Fibroblast of skin of abdomen (primary cell): ENCODE measurements at regions not wholly inside any gene's neighbourhood (a gene's known extent, or its start where the extent isn't known, plus 50 kb on each side); places are given as distances from the start of the nearest gene placed in this dataset.

Experiments
- DNase-seq: peaks from one replicate; pipeline ENCODE4 v3.0.0-alpha.2; 2013

GRCh38 chr4:126784966-126785580, 847.7 kb upstream of the INTU start:
- DNase-seq: peak; percentile 26

- DNase-seq: peak; percentile 33
These were observed 842.1 kb upstream of the INTU start for GRCh38 chr4:126790633-126791032.

- peak; percentile 72 for DNase-seq
These were observed 838.4 kb upstream of the INTU start for GRCh38 chr4:126794363-126794762.

- DNase-seq: no peak
These were observed 834.5 kb upstream of the INTU start for GRCh38 chr4:126798214-126798613.

GRCh38 chr4:126799416-126799815, 833.3 kb upstream of the INTU start:
- DNase-seq: peak; percentile 56

GRCh38 chr4:126799971-126800574, 832.7 kb upstream of the INTU start:
- peak; percentile 80 for DNase-seq

GRCh38 chr4:126800575-126801141, 832.1 kb upstream of the INTU start:
- peak; percentile 85 for DNase-seq

- DNase-seq: peak; percentile 10
These were observed 825.6 kb upstream of the INTU start for GRCh38 chr4:126807132-126807531.

- no peak for DNase-seq
These were observed 820.7 kb upstream of the INTU start for GRCh38 chr4:126812076-126812475.

- DNase-seq: no peak
These were observed 812.1 kb upstream of the INTU start for GRCh38 chr4:126820631-126821030.

GRCh38 chr4:126821152-126821551, 811.6 kb upstream of the INTU start:
- no peak for DNase-seq

GRCh38 chr4:126825083-126825482, 807.7 kb upstream of the INTU start:
- no peak for DNase-seq

- no peak for DNase-seq
These were observed 805.1 kb upstream of the INTU start for GRCh38 chr4:126827669-126828068.

GRCh38 chr4:126834854-126835253, 797.9 kb upstream of the INTU start:
- no peak for DNase-seq

- peak; percentile 63 for DNase-seq
These were observed 793.6 kb upstream of the INTU start for GRCh38 chr4:126838941-126839679.

- no peak for DNase-seq
These were observed 789.2 kb upstream of the INTU start for GRCh38 chr4:126843492-126844067.

- peak; percentile 99 for DNase-seq
These were observed 782.5 kb upstream of the INTU start for GRCh38 chr4:126850286-126850685.

GRCh38 chr4:126851391-126851790, 781.4 kb upstream of the INTU start:
- DNase-seq: peak; percentile 90

GRCh38 chr4:126853715-126854114, 779.0 kb upstream of the INTU start:
- no peak for DNase-seq

- DNase-seq: no peak
These were observed 775.9 kb upstream of the INTU start for GRCh38 chr4:126856906-126857305.

GRCh38 chr4:126859314-126859713, 773.4 kb upstream of the INTU start:
- DNase-seq: no peak

- no peak for DNase-seq
These were observed 772.9 kb upstream of the INTU start for GRCh38 chr4:126859872-126860271.

- DNase-seq: no peak
These were observed 772.4 kb upstream of the INTU start for GRCh38 chr4:126860308-126860707.
